ENCODE measurements at regions not wholly inside any gene's neighbourhood (a gene's known extent, or its start where the extent isn't known, plus 50 kb on each side); places are given as distances from the start of the nearest gene placed in this dataset.

DNA sequence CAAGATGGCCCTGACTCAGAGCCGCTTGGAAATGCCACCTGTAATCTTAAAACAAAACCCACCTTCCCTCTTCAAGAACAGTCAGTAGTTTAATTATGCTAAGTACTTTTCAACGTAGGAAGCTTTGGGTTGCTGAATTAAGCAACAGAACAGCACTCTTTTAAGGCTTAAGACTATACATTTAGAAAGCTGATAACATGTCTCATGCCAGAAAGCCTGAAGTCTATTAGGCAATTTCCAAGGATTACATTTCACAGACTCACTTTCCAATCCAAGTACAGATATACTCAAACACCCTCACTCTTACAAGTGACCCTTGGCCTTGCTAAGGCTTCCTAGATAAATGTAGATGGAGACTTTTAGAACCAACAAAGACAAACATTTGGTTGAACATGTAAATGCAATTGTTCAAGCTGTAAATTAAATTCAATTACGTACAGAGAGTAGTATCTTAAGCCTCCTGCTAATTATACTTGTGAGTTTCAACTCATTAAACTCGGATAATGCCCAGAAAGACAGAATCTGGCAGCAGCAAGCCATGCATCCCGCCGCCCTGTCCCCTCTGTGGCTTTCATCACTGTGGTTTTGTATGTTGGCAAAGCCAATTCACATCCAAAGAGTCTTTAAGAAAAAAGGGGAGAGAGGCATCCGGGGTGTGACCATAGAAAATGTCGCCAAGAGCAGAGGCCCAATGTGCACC, 283.1 kb upstream of the NRP1 start:
- TF ChIP-seq, protein P1, sequence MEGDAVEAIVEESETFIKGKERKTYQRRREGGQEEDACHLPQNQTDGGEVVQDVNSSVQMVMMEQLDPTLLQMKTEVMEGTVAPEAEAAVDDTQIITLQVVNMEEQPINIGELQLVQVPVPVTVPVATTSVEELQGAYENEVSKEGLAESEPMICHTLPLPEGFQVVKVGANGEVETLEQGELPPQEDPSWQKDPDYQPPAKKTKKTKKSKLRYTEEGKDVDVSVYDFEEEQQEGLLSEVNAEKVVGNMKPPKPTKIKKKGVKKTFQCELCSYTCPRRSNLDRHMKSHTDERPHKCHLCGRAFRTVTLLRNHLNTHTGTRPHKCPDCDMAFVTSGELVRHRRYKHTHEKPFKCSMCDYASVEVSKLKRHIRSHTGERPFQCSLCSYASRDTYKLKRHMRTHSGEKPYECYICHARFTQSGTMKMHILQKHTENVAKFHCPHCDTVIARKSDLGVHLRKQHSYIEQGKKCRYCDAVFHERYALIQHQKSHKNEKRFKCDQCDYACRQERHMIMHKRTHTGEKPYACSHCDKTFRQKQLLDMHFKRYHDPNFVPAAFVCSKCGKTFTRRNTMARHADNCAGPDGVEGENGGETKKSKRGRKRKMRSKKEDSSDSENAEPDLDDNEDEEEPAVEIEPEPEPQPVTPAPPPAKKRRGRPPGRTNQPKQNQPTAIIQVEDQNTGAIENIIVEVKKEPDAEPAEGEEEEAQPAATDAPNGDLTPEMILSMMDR (IDR thresholded peaks at IDR 0.05) = no peak
- no peaks in the 10 kb centered on the region for H3K36me3 ChIP-seq
- no peak overlapping the region for H3K4me3 ChIP-seq
- no peak overlapping the region for H3K27ac ChIP-seq
- no peaks in the 10 kb centered on the region for H3K9me3 ChIP-seq
- DNase-seq (ENCODE audit: low spot score) = no peak
- no peaks in the 10 kb centered on the region for H3K27me3 ChIP-seq
- H3K4me1 ChIP-seq = peaks cover 0 to 5% of the 10 kb centered on the region in 2 donors

DNA sequence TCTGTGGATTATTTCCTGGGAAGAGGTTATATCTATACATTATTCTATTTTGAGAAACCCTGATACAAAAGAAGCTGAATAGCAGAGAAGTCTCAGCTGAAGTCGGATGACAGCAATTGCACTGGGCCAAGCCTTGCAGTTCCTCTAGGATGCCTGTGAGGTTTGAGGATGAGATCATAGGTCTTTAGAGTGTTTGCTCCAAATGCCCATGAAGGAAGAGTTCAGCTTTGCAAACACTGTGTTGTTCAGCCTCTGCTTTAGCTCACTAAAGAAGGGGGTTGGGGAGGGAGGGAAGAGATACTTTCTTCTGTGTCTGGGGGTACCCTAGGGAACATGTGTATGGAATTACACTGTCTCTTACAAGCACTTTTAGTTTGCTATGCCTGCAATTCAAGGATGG, 282.5 kb upstream of the NRP1 start:
- DNase-seq (ENCODE audit: low spot score) = no peak
- H3K9me3 ChIP-seq = peaks cover 0 to under 1% of the 10 kb centered on the region in 2 donors
- no peaks in the 10 kb centered on the region for H3K36me3 ChIP-seq
- no peak overlapping the region for H3K4me3 ChIP-seq
- no peak overlapping the region for H3K27ac ChIP-seq
- H3K27me3 ChIP-seq = no peaks in the 10 kb centered on the region
- TF ChIP-seq, protein P1 (IDR thresholded peaks at IDR 0.05) = no peak
- peaks cover 0 to 11% of the 10 kb centered on the region in 2 donors for H3K4me1 ChIP-seq

DNA sequence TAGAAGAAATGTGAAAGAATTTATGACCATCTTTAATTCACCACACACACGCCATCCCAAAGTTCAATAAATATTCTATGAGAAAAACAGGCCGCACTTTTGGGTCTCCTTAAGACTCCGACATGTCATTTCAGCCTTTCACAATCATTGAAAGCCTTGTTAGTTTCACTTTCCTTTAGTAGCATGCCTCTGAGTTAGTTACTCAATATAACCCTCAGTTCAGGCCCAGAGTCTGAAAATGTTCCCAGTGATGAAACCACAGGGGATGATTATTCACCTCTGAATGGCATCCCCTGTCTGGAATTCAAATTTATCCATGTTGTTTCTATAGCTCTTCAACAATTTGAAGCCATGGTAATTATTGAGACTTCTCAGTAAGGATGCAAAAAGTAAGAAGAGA, 278.1 kb upstream of the NRP1 start:
- Histone ChIP-seq H3K27me3 (no peaks in the 10 kb centered on the region), H3K27ac (peak overlapping the region; percentile 27 to 40), H3K36me3 (no peaks in the 10 kb centered on the region), H3K4me3 (no peak overlapping the region), H3K4me1 (peaks cover 0 to 12% of the 10 kb centered on the region in 2 donors), H3K9me3 (peaks cover 0 to 14% of the 10 kb centered on the region in 2 donors)
- TF ChIP-seq, protein P1 (IDR thresholded peaks at IDR 0.05) = no peak
- no peak for DNase-seq (ENCODE audit: low spot score)

DNA sequence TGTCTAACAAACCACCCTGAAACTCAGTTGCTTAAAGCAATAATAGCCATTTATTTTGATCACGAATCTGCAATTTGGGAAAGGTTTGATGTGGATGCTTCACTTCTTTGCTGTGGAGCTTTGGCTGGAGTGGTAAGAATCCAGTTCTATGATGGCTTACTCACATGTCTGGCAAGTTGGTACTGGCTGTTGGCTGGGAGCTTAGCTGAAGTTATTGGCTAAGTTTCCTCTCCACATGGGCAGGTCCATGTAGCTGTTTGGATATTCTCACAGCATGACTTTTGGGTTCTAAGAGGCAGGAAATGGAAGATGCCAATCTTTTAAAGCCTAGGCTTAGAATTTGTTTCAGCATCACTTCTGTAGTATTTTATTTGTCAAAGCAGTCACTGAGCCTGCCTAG, 277.6 kb upstream of the NRP1 start:
- H3K27ac ChIP-seq = peak overlapping the region; percentile 27 to 40
- H3K4me3 ChIP-seq = no peak overlapping the region

DNA sequence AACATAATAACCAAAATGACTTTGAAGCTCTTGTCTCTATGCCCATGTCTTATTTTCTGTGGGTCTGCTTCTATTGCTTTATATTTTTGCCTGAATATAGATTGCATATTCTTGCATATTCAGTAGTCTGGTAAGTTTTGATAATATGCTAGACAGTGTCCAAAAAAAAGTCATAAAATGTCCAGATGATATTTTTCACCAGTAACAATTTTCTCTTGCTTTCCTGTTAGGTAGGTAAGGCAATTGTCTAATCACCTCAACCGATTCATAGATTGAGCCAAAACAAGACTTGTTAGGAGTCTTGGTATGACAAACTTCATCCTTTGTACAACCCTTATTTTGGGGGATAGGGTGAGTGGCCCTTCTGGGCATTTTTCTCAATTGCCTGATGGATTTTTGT, 277.0 kb upstream of the NRP1 start:
- no peak overlapping the region for H3K4me3 ChIP-seq
- no peaks in the 10 kb centered on the region for H3K27me3 ChIP-seq
- no peak for DNase-seq (ENCODE audit: low spot score)
- TF ChIP-seq, protein P1 (IDR thresholded peaks at IDR 0.05) = no peak
- H3K27ac ChIP-seq = no peak overlapping the region
- H3K36me3 ChIP-seq = no peaks in the 10 kb centered on the region
- H3K4me1 ChIP-seq = peaks cover 0 to 12% of the 10 kb centered on the region in 2 donors
- peaks cover 0 to 14% of the 10 kb centered on the region in 2 donors for H3K9me3 ChIP-seq

More for the DNA sequence above, 277.6 kb upstream of the NRP1 start:
- no peak for DNase-seq (ENCODE audit: low spot score)
- Histone ChIP-seq H3K27me3 (no peaks in the 10 kb centered on the region), H3K36me3 (no peaks in the 10 kb centered on the region), H3K9me3 (peaks cover 0 to 14% of the 10 kb centered on the region in 2 donors), H3K4me1 (peaks cover 0 to 12% of the 10 kb centered on the region in 2 donors)
- TF ChIP-seq, protein P1 (IDR thresholded peaks at IDR 0.05) = no peak

DNA sequence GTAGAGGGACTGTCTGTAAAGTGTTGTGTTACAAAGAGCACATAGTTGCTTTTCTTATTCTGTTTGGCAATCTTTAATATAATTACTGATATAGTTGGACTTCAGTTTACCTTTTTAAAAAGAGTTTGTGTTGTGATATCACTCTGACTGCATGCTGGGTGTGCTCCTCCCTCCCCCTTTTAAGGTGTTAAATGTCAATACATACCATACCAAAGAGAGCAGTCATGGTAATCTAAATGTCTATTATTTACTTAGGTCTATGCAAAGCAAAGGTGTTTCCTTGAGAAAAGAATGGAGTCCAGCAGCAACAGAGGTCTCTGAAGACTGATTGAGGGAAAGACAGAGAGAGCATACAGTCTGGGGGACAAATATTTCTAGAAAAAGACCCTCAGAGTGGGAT, 275.1 kb upstream of the NRP1 start:
- Histone ChIP-seq H3K4me1 (peaks cover 0 to 12% of the 10 kb centered on the region in 2 donors), H3K9me3 (peaks cover 0 to 14% of the 10 kb centered on the region in 2 donors), H3K27me3 (no peaks in the 10 kb centered on the region), H3K36me3 (no peaks in the 10 kb centered on the region), H3K4me3 (no peak overlapping the region), H3K27ac (no peak overlapping the region)
- no peak for DNase-seq (ENCODE audit: low spot score)
- TF ChIP-seq, protein P1 (IDR thresholded peaks at IDR 0.05) = no peak

Measured in right atrium auricular region (tissue), 2 donors.